GM19397 (cell line): ENCODE measurements at regions not wholly inside any gene's neighbourhood (a gene's known extent, or its start where the extent isn't known, plus 50 kb on each side); places are given as distances from the start of the nearest gene placed in this dataset.
A peak's percentile ranks its signal among the peaks of the same experiment; 100 is the strongest.
"Not testable (repeated sequence)": the region's sequence is repeated elsewhere in the genome, so short reads cannot be mapped to it uniquely, and the experiment has no call there.

ENCODE experiments used
- ATAC-seq: cut with Tn5 transposase; IDR thresholded peaks from one replicate; pipeline ENCODE4 v1.9.1; 2021; ENCODE audit warnings: mild to moderate bottlenecking, moderate library complexity; ENCODE audit not compliant: unreplicated experiment

GRCh38 chrY:18966001-18966400 is 192.5 kb upstream of the HSFY2 start:
- ATAC-seq = no peak

GRCh38 chrY:18958846-18959245 is 185.3 kb upstream of the HSFY2 start:
- no peak for ATAC-seq

GRCh38 chrY:18951657-18952435 is 178.3 kb upstream of the HSFY2 start:
- ATAC-seq = no peak

GRCh38 chrY:18951019-18951418 is 177.5 kb upstream of the HSFY2 start:
- ATAC-seq = peak; percentile 66

GRCh38 chrY:18936831-18937230 is 163.3 kb upstream of the HSFY2 start:
- no peak for ATAC-seq

GRCh38 chrY:18919256-18919655 is 145.7 kb upstream of the HSFY2 start:
- no peak for ATAC-seq

GRCh38 chrY:18912846-18913245 is 139.3 kb upstream of the HSFY2 start:
- ATAC-seq = no peak

GRCh38 chrY:18909846-18910245 is 136.3 kb upstream of the HSFY2 start:
- ATAC-seq = no peak

GRCh38 chrY:18906198-18906597 is 132.7 kb upstream of the HSFY2 start:
- not testable (repeated sequence) for ATAC-seq

GRCh38 chrY:18904296-18904695 is 130.8 kb upstream of the HSFY2 start:
- no peak for ATAC-seq

GRCh38 chrY:18891994-18892393 is 118.5 kb upstream of the HSFY2 start:
- no peak for ATAC-seq

GRCh38 chrY:18889548-18889947 is 116.0 kb upstream of the HSFY2 start:
- no peak for ATAC-seq

- no peak for ATAC-seq
Observed at GRCh38 chrY:18884748-18885147, 111.2 kb upstream of the HSFY2 start.

- ATAC-seq = not testable (repeated sequence)
Observed at GRCh38 chrY:18869145-18869544, 95.6 kb upstream of the HSFY2 start.

GRCh38 chrY:18866887-18867551 is 93.5 kb upstream of the HSFY2 start:
- not testable (repeated sequence) for ATAC-seq

GRCh38 chrY:18860856-18861255 is 87.3 kb upstream of the HSFY2 start:
- ATAC-seq = not testable (repeated sequence)

GRCh38 chrY:18858484-18859191 is 85.1 kb upstream of the HSFY2 start:
- not testable (repeated sequence) for ATAC-seq

GRCh38 chrY:18855184-18855583 is 81.6 kb upstream of the HSFY2 start:
- not testable (repeated sequence) for ATAC-seq

GRCh38 chrY:18853323-18853722 is 79.8 kb upstream of the HSFY2 start:
- not testable (repeated sequence) for ATAC-seq

- not testable (repeated sequence) for ATAC-seq
Observed at GRCh38 chrY:18836643-18837042, 63.1 kb upstream of the HSFY2 start.
